ENCODE measurements at regions not wholly inside any gene's neighbourhood (a gene's known extent, or its start where the extent isn't known, plus 50 kb on each side); places are given as distances from the start of the nearest gene placed in this dataset.

- DNase-seq (ENCODE audit: low read depth in 3 of 3, low spot score in 1 of 3) = no peak
Measured at GRCh38 chr3:189108067-189108466, 63.7 kb upstream of the TPRG1 start.

DNA sequence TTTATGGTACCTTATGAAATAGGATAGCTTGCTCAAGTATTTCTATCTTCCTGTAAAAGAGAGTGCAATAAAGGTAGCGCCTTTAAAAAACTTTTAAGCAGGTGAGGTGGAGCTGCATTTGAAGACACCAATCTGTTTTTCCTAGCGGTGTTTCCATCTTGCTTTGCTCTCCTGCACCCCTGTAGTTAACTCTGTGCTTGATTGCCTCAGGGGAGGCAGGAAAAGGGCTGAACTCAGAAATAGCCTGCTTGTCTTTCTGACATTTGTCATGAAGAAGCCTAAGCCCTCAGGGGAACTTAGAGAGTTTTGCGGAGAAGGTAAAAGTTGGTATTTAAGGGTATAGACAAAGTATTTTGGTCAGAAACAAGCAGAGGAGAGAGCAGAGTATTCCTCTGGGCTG lies 63.0 kb upstream of the TPRG1 start:
- no peak for DNase-seq (ENCODE audit: low read depth in 3 of 3, low spot score in 1 of 3)

GRCh38 chr3:189109145-189109544 lies 62.6 kb upstream of the TPRG1 start:
- no peak for DNase-seq (ENCODE audit: low read depth in 3 of 3, low spot score in 1 of 3)

GRCh38 chr3:189117087-189117486 lies 54.7 kb upstream of the TPRG1 start:
- no peak for DNase-seq (ENCODE audit: low read depth in 3 of 3, low spot score in 1 of 3)

DNA sequence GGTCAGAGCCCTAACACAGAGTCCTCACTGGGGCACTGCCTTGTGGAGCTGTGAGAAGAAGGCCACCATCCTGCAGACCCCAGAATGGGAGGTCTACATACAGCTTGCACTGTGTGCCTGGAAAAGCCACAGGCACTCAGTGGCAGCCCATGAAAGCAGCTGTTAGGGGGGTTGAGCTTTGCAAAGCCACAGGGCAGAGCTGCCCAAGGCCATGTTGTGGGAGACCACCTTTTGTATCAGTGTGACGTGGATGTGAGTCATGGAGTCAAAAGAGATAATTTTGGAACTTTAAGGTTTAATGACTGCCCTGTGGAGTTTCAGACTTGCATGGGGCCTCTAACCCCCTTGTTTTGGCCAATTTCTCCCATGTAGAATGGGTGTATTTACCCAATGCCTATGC lies 52.9 kb upstream of the TPRG1 start:
- no peak for DNase-seq (ENCODE audit: low read depth in 3 of 3, low spot score in 1 of 3)

GRCh38 chr3:189119950-189120349 lies 51.8 kb upstream of the TPRG1 start:
- DNase-seq (ENCODE audit: low read depth in 3 of 3, low spot score in 1 of 3) = no peak

- DNase-seq (ENCODE audit: low read depth in 3 of 3, low spot score in 1 of 3) = no peak
Measured at GRCh38 chr3:189121092-189121491, 50.7 kb upstream of the TPRG1 start.

All from stimulated activated CD4-positive, alpha-beta T cell treated with anti-CD3 and anti-CD28 coated beads, TNF-alpha, amount 100 ng/mL, for 1 hour (primary cell).